Keratinocyte (primary cell): ENCODE measurements at regions not wholly inside any gene's neighbourhood (a gene's known extent, or its start where the extent isn't known, plus 50 kb on each side); places are given as distances from the start of the nearest gene placed in this dataset.

Experiments
- DNase-seq: peaks from one replicate; pipeline ENCODE4 v3.0.0-alpha.2; 2011; ENCODE audit warnings: low read depth, missing footprints, low spot score
- FAIRE-seq: peaks from 2 replicates; lab custom pipeline; 2011; peaks lifted over from hg19 to GRCh38; lab: Jason Lieb, UNC
- H2AFZ ChIP-seq: 2 replicates; pipeline ENCODE4 v1.6.0; 2012; ENCODE audit warnings: low read length, control low read depth, inconsistent platforms; ENCODE audit not compliant: control insufficient read depth
- H3K27ac ChIP-seq: 2 replicates; pipeline ENCODE4 v1.5.1; 2011; ENCODE audit warnings: low read length; ENCODE audit not compliant: control insufficient read depth, insufficient read depth
- H3K27me3 ChIP-seq: 3 replicates; pipeline ENCODE4 v1.6.0; 2011; ENCODE audit warnings: low read length; ENCODE audit not compliant: control insufficient read depth, insufficient read depth; ENCODE audit errors: extremely low read depth
- H3K36me3 ChIP-seq, 2 experiments: 2 replicates in 1 of 2; 3 replicates in 1 of 2; pipeline ENCODE4 v1.5.1; 2011; ENCODE audit warnings: low read length in 2 of 2, mild to moderate bottlenecking in 1 of 2; ENCODE audit not compliant: control insufficient read depth in 2 of 2, insufficient read depth in 2 of 2; ENCODE audit errors: extremely low read depth in 1 of 2
- H3K4me1 ChIP-seq: 3 replicates; pipeline ENCODE4 v1.5.1; 2011; ENCODE audit warnings: low read length; ENCODE audit not compliant: control insufficient read depth, insufficient read depth; ENCODE audit errors: extremely low read depth
- H3K4me2 ChIP-seq: 3 replicates; pipeline ENCODE4 v1.6.0; 2011; ENCODE audit warnings: low read depth, low read length; ENCODE audit not compliant: control insufficient read depth, insufficient read depth; ENCODE audit errors: extremely low read depth
- H3K4me3 ChIP-seq, 3 experiments: fragments of 200-600 bp in 1 of 3; sonication (generic) in 1 of 3; 2 replicates in 2 of 3; 3 replicates in 1 of 3; pipeline ENCODE4 v1.5.1; 2011 to 2016; ENCODE audit warnings: low read length in 3 of 3, mild to moderate bottlenecking in 3 of 3, control low read depth in 2 of 3, inconsistent platforms in 1 of 3, low read depth in 1 of 3, mixed read lengths in 1 of 3, mixed run types in 1 of 3, moderate library complexity in 1 of 3; ENCODE audit not compliant: control insufficient read depth in 2 of 3, insufficient read depth in 2 of 3; ENCODE audit errors: extremely low read depth in 1 of 3
- H3K79me2 ChIP-seq: 2 replicates; pipeline ENCODE4 v1.6.0; 2012; ENCODE audit warnings: low read length; ENCODE audit not compliant: control insufficient read depth, insufficient read depth
- H3K9ac ChIP-seq: 3 replicates; pipeline ENCODE4 v1.6.0; 2011; ENCODE audit warnings: low read length; ENCODE audit not compliant: control insufficient read depth, insufficient read depth; ENCODE audit errors: extremely low read depth
- H3K9me1 ChIP-seq: 3 replicates; pipeline ENCODE4 v1.6.0; 2011; ENCODE audit warnings: low read length; ENCODE audit not compliant: control insufficient read depth, insufficient read depth; ENCODE audit errors: extremely low read depth
- H3K9me3 ChIP-seq: 2 replicates; pipeline ENCODE4 v1.5.1; 2012; ENCODE audit warnings: low read depth, low read length; ENCODE audit not compliant: control insufficient read depth
- H4K20me1 ChIP-seq: 3 replicates; pipeline ENCODE4 v1.6.0; 2011; ENCODE audit warnings: low read length; ENCODE audit not compliant: control insufficient read depth, insufficient read depth; ENCODE audit errors: extremely low read depth
- CTCF ChIP-seq, 3 experiments: IDR thresholded peaks in 1 of 3; conservative IDR thresholded peaks in 1 of 3; optimal IDR thresholded peaks in 1 of 3; 2 replicates in 2 of 3; 3 replicates in 1 of 3; pipeline versions ENCODE3 to v1.5.1; 2011; ENCODE audit warnings: low read length in 3 of 3, mild to moderate bottlenecking in 3 of 3, moderate library complexity in 2 of 3, control low read depth in 1 of 3, inconsistent platforms in 1 of 3; ENCODE audit not compliant: insufficient read depth in 2 of 3; ENCODE audit errors: extremely low read depth in 1 of 3
- EZH2 ChIP-seq: IDR thresholded peaks from one replicate; pipeline ENCODE4 v1.6.1; 2012; ENCODE audit warnings: inconsistent platforms, mild to moderate bottlenecking, low read length, moderate library complexity
- dilution Hi-C: fragments of 300-500 bp; cut with MboI; formaldehyde crosslinking; loops from one replicate; pipeline ENCODE4 v1.7.0; 2020; ENCODE audit warnings: low sequenced_read_pairs; ENCODE audit not compliant: extremely low pct_ligation_motif_present

GRCh38 chr11:71118671-71119250, 133.6 kb downstream of the SHANK2 start:
- H3K4me2 ChIP-seq, result no peak overlapping the region
- no peaks in the 10 kb centered on the region for H3K79me2 ChIP-seq
- dilution Hi-C loops, result no loop called here
- H3K9ac ChIP-seq, result no peak overlapping the region
- no peak overlapping the region for H2AFZ ChIP-seq
- TF ChIP-seq CTCF (optimal IDR thresholded peaks at IDR 0.05 in 1 of 3, IDR thresholded peaks at IDR 0.05 in 1 of 3, conservative IDR thresholded peaks at IDR 0.05 in 1 of 3; ENCODE audit: extremely low read depth in 1 of 3, insufficient read depth in 2 of 3, low read length in 3 of 3), result no peak
- TF ChIP-seq EZH2, result no peak
- no peaks in the 10 kb centered on the region for H3K36me3 ChIP-seq
- no peak for DNase-seq
- no peaks in the 10 kb centered on the region for H3K4me1 ChIP-seq
- FAIRE-seq, result no peak
- no peaks in the 10 kb centered on the region for H3K9me3 ChIP-seq
- H3K27ac ChIP-seq, result no peak overlapping the region
- H3K4me3 ChIP-seq, result no peak overlapping the region
- no peaks in the 10 kb centered on the region for H4K20me1 ChIP-seq
- H3K9me1 ChIP-seq, result no peaks in the 10 kb centered on the region
- H3K27me3 ChIP-seq, result peaks cover 15% of the 10 kb centered on the region

DNA sequence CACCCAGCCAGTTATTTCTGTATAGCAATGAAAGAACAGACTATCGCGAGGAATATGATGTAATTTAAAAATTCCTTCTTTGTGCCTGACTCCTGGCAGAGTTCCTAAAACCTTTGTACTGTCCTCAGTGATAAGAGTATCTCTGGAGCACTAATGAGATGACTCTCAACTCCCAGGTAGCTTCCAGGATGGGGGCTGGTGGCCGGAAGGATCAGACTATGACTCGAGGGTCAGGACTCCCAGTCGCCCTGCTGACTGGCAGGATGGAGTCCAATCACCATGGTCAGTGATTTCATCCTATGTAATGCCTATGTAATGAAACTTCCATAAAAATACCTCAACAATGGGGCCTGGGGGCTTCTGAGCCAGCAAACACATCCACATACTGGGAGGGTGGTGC, 135.1 kb downstream of the SHANK2 start:
- dilution Hi-C loops, result no loop called here
- H2AFZ ChIP-seq, result no peak overlapping the region
- H3K27me3 ChIP-seq, result peaks cover 29% of the 10 kb centered on the region
- no peak overlapping the region for H3K4me2 ChIP-seq
- H4K20me1 ChIP-seq, result no peaks in the 10 kb centered on the region
- H3K27ac ChIP-seq, result no peak overlapping the region
- TF ChIP-seq EZH2, result no peak
- no peak for TF ChIP-seq CTCF (optimal IDR thresholded peaks at IDR 0.05 in 1 of 3, IDR thresholded peaks at IDR 0.05 in 1 of 3, conservative IDR thresholded peaks at IDR 0.05 in 1 of 3; ENCODE audit: extremely low read depth in 1 of 3, insufficient read depth in 2 of 3, low read length in 3 of 3)
- DNase-seq (no peak), FAIRE-seq (no peak)
- H3K4me3 ChIP-seq, result no peak overlapping the region
- H3K36me3 ChIP-seq, result no peaks in the 10 kb centered on the region
- no peaks in the 10 kb centered on the region for H3K79me2 ChIP-seq
- H3K9me3 ChIP-seq, result no peaks in the 10 kb centered on the region
- no peaks in the 10 kb centered on the region for H3K9me1 ChIP-seq
- H3K4me1 ChIP-seq, result no peaks in the 10 kb centered on the region
- no peak overlapping the region for H3K9ac ChIP-seq
